GM19035 (cell line): ENCODE measurements at regions not wholly inside any gene's neighbourhood (a gene's known extent, or its start where the extent isn't known, plus 50 kb on each side); places are given as distances from the start of the nearest gene placed in this dataset.
"Not testable (repeated sequence)": the region's sequence is repeated elsewhere in the genome, so short reads cannot be mapped to it uniquely, and the experiment has no call there.

ENCODE experiments used
- ATAC-seq: cut with Tn5 transposase; IDR thresholded peaks from one replicate; pipeline ENCODE4 v1.9.1; 2021; ENCODE audit not compliant: unreplicated experiment

DNA sequence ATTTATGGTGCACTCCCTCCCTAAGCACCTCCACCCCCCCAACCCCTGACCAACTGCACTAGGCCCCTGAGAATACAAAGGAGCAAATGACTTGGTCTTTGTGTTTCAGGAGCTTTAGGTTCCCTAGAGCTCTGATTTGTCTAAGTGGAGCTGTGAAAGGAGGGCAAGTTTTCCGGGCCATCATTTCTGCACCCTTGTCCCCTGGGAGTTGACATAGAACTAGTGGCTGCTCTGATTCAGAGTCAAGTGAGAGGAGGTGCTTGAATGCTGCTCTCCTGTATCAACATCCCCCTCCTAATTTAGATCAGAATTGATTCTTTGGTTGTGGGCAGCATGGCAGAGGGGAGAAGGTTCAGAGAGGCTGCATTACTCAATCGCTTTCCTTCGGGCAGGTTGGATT lies 391.6 kb downstream of the KCNRG start:
- ATAC-seq: no peak

DNA sequence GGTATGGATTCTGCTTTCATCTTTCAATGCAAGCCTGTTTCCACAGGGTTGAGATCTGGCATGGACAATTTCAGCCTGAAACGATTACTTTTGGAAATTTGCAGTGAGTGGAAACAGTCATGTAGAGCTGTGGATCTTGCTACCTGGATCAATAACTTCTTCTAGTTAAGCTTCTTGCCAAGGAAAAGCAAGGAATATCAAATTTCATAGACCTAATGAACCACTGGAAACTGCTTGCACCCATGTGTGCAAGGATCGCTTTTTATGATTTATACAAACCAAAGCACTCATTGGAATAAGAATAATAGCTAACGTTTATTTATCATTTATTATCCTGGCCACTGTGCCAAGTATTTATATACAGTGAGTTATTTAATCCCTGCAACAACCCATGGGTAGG lies 392.8 kb downstream of the KCNRG start:
- ATAC-seq: no peak

DNA sequence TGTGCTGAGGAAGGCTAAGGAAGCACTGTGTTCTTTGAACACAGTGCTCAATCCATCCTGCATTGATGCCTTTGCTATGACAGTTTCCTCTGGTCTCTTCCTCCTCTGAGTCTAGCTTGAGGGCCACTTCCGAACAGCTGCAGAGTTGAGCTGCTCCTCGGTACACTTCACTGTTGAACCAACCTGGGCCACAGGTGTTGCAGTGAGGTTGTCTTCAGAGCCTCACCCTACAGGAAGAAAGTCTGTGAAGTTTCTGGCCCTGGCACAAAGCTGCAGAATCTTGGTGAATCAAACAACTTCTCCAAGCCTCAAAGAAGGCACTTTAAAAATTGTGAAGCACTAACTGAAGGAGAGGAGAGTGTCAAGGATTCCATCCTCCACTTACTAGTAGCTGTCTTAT lies 394.0 kb downstream of the KCNRG start:
- no peak for ATAC-seq

DNA sequence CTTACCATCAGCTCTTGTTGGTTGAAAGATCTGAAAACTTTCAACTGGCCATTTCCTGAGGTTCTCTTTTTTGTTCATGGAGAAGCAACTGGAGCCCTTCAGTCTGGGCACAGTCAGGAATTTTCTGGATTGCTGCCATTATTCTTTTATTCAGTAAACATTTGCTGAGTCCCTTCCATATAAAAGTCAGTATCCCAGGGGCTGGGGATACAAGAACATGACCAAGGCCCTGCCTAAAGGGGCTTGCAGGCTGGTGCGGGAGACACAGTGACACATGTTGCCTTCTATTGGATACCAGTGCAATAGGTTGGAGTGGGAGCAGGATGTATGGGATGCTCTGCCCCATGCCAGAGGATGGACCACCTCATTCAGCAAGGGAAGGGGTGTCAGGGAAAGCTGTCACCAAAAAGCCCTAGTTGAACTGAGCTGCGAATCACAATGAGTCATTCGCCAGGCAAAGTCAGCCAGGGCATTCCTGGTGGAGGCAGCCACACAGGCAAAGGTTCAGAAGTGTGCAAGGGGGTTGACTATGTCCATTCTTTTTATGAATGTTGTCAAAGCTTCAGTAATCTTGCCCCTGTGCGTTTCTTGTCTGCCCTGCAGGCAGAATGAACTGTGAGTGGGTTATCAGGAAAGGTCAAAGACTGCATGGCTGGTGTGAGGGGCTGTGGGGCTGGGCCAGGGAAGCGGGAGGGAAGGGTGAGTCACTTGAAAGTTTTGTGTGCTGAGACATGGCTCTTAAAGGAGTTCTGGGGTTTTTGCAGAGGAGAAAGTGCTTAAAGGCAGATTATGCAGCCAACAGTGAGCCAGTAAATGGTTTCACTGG lies 395.9 kb downstream of the KCNRG start:
- no peak for ATAC-seq

DNA sequence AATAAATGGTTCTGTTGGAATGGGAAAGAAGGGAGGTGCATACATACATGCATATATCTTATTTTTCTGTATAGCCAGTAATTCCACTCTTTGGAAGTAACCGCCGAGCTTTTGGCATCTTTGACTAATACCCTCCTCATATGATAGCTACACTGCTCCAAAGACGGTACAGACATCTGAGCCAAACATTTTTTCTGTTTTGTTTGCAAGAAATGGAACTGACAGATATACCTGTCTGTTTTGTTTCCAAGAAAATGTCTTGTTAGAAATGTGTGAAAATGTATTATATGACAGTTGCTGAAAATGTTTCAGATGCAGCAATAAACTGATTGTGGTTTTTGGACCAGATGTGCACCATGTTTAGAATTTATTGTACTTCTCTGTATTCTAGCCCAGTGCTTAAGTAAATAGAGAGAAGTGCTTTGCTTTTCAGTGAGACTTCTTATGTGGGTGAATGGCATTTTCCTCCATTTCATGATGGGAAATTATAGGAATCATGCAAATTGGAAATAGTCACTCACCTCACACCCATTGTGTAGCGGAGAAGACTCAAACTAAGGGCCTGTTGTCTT lies 396.9 kb downstream of the KCNRG start:
- no peak for ATAC-seq

DNA sequence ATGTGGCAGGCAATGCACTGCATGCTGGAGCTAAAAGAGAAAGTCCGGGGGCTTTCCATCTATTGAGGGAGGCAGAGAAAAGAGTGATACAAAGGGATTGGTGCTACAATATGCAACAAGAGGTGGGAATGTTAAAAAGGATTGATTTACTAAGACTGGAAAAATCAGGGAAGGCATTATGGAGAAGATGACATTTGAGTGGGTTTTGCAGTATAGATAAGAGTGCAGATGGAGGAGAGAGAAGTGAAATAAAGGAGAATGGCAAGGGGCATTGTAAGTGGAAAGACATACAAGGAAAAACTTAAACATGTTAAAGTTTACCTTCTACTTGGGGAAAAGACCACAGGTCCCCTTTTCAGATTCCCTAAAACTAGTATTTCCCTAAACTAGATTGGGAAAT lies 399.4 kb downstream of the KCNRG start:
- ATAC-seq: no peak

DNA sequence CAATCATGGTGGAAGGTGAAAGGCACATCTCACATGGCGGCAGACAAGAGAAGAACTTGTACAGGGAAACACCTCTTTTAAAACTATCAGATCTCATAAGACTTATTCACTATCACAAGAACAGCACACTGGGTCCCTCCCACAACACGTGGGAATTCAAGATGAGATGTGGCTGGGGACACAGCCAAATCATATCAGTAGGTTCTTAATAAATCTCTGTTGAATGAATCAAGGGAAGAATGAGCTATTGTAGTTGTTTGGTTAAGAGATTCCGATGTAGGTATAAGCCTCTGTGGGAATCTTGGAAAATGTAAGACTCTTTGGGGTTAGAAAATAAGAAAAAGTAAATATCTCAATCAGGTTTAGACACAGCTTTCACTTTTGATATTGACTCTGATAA lies 400.2 kb downstream of the KCNRG start:
- ATAC-seq: no peak

DNA sequence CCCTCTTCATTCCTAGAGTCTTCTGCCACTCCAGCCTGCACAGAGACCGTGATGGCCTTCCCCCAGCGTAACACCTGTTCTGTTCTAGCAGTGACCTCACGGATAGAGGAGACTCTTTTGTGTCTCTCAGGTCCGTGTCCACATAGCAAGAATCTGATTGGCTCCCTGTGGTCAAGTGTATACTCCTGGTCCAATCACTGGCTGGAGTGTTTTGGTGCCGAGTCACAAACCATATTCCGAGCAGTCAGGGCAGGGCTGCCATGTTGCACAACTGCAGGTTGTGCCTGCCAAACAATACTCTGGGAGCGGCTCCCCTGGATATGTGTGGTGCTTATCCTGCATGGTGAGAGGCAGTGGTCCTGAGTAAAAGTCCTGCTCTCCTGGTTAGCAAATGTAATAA lies 402.4 kb downstream of the KCNRG start:
- no peak for ATAC-seq

DNA sequence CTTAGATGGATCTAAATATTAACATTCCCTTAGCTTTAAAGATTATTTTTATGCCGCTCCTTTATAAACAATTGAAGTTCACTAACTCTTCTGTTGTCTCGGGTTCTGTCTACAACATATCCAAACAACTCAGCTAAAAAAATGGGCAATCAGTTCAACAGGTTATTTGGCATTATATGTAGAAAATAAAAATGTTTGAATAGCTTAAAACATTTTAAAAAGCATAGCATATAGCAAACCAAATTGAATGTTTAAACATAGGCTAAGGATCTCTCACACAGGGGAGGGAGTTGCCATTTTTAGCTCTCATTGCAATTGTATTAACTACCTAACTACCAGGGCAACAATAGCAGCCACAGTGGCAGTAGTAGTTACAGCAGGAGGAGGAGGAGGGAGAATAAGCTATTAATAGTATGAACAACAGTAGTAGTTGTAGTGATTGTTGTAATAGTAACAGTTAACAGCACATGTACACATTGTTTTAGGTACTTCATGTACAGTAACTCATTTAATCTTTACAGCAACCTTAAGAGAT lies 404.2 kb downstream of the KCNRG start:
- ATAC-seq: no peak

DNA sequence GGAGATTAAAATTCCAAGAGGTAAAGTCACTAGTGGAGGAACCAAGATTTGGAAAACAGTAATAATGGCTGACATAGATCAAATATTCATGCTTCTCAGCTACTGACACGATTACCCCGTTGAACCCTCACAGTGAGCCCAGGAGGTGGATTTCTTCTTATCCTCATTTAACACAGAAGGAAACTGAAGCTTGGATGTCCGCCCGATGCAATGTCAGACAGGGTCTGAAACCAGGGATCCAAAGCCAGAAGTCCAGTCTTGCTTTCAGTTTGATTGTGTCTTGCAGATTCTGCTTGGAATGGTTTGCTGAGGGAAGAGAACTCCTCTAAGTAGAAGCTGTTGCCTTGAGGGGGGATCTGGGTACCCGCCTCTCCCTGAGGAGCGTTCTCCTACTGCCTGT lies 404.7 kb downstream of the KCNRG start:
- ATAC-seq: no peak

DNA sequence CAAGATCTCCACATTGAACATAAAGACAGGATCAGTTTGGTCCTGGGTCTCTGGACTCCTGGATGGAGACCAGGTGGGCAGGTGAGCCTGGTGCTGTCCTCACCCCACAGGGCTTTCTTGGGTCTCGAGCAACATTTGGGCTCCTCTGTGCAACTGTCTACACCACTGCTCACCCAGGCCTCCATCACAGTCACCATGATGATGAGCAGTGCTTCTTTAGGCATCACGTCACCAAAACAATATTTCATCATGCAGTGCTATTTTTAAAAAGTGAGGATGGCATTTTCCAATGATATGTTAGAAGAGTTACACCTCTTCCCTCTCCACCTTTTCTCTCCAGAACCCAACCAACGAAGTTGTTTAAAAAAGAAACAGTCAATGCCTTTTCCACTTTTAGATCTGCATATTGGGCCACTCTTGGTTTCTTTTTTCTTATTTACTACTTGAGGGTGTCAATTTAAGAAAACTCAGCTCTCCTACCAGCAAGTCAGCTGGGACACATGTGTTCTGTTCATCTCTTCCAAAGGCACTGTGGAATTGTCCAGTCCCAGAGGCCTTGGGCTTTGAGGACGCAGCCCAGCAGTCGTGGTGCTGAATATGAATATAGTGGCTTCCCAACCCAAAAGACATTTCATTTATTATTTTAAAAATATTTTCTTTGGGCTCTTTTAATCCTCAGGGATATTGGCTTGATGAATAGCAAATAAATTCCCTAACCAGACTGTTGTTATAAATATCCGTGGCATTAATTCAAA lies 405.7 kb downstream of the KCNRG start:
- ATAC-seq: no peak

DNA sequence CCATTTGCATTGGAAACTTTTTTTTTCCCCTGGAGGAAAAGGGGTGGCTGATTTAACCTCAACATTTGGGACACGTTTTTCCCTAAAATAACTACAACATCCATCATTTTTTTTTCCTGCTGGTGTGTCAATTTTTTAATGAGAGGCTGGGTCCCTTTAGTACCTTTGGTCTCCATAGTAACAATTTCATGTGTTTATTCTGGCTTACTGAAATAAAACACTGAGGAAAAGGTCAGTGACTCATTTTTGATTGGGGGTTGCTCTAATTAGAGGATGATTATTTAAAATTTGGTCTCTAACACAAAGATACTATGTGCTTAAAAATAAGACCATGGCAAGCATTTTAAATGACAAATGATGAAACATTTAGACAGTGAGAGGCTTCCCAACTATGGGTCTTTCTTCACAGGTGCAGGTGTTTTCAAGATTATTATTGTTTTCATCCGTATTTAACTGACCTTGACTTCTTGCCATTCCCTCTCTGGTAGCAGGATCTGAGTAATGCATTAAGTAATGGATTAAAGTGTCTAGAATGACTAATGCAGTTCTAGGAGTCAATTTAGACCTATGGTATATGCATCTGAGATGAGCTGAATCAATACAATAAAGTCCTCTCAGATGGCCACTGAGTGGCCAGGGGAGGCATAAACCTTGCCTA lies 406.4 kb downstream of the KCNRG start:
- no peak for ATAC-seq

DNA sequence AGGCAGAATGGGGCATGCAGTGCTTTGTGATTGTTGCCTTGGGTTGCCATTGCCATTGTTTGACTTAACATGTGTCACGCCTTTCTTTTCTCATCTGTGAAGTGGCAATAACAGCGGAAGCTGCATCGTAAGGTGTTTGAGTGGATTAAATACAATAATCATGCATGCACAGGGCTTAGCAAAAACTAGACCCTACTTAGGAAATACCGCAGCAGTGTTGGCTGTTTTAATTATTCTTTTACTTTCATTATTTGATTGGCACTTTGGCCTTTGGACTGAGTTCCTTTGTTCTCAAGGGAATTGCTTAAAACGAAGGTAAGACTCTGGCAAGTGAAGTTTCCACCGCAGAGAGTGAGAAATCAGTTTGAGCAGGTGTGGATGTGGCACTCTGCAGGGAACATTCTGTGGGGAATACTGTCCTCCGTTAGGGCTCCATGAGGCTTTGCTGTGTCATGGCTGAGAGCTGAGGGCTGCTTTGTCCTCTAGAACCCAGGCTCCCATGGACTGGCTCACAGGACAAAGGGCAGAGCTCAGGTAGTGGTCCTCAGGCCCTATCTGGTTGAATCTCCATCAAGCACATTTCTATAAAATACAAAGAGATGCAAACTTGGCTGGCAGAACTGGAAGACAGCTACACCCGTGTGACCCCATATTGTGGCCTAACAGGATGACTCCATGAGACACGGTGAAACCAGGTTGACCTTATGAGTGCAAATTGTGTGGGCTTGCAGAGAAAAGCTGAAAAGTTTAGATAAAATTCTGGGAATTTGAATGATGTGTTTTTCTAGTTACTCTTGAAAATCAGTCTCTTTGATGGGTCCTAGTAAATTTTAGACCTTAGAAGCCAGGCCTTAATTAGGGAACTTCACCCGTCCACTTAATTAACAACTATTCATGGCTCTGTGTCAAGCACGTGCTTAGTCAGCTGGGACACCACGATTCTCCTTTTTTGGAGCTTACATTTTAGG lies 407.2 kb downstream of the KCNRG start:
- ATAC-seq: no peak

DNA sequence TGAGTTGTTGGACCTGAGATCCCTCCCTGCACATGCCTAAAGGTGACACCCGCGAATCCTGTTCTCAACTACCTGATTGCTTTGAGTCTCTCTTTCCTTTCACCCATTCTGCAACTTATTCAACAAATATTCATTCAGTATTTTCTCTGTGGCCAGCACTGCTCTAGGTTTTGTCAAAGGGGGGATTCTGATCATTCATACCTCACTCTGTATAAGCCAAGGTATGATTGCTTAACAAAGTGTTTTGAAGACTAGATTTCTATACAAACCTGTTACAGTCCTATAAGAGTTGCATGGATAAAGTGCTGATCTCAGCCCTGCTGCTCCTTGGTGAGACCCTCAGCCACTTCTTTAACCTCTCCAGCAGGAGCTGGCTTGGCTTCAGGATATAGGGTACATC lies 409.7 kb downstream of the KCNRG start:
- ATAC-seq: no peak

DNA sequence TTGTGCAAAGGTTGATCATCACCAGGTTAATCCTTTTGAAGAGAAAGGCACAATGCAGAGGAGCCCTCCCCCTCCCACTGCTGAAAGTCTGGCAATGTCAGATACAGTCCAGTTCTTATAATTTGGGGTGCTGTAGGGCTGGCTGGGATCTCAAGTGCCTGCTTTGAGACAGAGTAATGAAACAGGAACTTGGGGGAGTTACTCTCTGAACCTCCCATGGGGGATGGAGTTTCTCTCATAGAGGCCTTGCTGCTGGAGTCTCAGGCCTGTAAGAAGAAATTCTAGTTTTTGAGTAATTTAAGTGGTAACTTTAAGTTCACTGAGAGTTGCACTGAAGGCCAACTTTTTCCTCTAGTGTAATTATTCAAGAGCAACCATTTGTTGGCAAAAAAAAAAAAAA lies 410.5 kb downstream of the KCNRG start:
- ATAC-seq: no peak

DNA sequence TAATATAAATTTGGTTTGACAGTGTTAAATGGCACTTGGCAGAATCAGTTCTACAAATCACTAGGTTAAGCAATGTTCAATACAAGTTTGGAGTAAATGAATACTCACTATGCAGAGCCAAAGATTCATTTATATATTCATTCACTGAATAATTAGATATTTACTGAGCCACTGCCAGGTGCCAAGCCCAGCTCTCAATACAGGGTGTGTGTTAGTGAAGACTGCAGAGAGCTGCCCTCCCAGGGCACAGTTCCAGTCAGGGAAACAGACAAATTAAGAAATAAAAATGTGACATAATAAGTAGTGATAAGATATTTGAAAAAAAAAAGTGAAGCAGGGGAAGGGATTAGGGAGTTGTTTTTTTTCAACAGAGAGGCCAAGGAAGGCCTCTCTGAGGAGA lies 411.7 kb downstream of the KCNRG start:
- ATAC-seq: no peak

DNA sequence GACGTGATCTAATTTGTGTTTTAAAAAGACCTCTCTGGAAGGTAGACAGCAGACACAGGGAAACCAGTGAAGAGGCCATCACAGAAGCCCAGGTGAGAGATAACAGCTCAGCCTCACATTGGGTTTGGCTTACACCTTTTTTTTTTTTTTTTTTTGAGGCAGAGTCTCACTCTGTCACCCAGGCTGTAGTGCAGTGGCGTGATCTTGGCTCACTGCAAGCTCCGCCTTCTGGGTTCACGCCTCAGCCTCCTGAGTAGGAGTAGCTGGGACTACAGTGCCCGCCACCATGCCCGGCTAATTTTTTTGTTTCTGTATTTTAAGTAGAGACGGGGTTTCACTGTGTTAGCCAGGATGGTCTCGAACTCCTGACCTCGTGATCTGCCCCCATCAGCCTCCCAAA lies 412.3 kb downstream of the KCNRG start:
- not testable (repeated sequence) for ATAC-seq

DNA sequence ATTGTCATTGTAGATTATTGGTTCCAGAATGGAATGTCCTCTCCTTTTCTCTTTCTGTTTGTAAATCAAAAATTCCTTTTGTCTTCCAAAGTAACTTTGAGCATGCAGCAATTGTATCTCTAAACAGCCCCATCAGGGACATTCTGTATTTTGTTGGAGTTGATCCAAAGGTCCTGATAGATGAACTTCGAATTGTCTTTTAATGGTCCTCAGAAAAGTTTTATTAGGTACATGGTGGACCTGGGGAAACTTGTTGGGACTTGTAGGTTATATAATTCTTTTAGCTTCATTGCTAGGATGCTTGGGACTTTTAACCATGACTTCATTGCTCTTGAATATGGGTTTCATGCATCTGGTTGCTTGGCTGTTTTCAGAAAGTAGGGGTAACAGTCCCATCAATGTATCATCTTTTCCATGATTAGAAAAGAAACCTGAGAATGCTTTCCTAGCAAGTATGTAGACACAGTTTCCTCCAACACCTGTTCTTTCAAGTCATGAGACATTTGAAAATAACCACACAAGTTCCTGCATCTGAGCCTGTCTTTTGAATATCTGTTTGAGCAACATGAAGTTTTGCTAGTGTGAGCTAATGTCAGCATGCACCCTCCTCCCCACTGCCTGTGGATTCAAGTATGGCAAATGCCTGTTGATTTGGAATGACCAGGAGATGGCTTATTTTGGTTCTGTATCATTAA lies 413.1 kb downstream of the KCNRG start:
- ATAC-seq: no peak

DNA sequence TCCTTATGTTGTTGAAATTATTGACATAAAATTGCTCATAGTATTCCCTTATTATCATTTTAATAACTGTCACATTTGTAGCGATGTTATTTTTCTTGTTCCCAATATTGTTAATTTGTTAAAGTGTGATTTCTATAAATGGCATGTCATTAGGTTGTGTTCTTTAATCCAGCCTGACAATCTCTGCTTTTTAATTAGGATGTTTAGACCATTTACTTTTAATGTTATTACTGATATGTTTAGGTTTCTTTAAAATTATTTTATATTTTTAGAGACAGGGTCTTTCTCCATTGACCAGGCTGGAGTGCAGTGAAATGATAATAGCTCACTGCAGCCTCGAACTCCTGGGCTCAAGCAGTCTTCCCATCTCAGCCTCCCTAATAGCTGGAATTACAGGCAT lies 408.5 kb downstream of the DLEU7 start:
- no peak for ATAC-seq

DNA sequence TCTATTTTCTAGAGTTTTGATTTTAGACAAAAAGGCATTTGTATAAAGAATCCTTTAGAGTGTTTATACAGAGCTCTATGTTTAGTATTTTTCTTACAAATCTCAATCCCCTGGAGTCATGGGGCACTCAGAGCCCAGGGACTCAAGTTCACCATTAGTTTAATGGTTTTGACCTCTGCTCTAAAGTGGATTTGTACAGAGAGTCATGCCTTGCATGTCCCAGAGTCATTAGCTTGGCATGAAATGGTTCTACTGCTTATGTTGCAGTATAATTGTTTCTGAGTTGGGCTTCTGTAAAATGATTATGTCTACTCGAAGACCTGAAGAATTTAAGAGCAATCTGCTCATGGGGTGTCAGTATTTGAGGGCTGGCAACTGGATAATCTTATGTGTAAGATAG lies 406.2 kb downstream of the DLEU7 start:
- ATAC-seq: no peak
